GM18505 (cell line): ENCODE measurements at regions not wholly inside any gene's neighbourhood (a gene's known extent, or its start where the extent isn't known, plus 50 kb on each side); places are given as distances from the start of the nearest gene placed in this dataset.
"Not testable (repeated sequence)": the region's sequence is repeated elsewhere in the genome, so short reads cannot be mapped to it uniquely, and the experiment has no call there.

Experiments
- ATAC-seq: cut with Tn5 transposase; IDR thresholded peaks from one replicate; pipeline ENCODE4 v1.9.1; 2021; ENCODE audit not compliant: unreplicated experiment
- POLR2A ChIP-seq: IDR thresholded peaks from 4 replicates; pipeline ENCODE4 v1.6.1; 2011; ENCODE audit warnings: borderline replicate concordance; ENCODE audit not compliant: insufficient read depth, insufficient read length; ENCODE audit errors: extremely low read depth

DNA sequence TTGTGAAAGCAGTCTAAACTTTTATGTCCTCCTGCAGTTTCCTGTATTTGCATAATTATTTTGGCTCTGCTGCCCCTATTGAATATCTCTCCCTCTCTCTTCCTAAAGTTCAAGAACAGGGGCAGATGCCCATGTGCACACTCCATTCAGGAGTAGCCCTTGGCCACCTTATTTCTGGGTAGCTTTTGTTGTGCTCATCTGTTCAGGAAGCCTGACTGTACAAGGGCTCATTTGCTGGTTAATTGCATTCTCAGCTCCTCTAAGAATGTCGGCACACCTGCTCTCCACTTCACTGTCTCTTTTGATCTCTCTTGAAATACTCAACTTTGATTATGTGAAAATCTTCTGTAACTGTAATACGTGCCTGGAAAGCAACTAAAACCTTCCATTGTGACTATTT lies 1378.8 kb upstream of the CDH8 start:
- no peak for ATAC-seq
- no peak for TF ChIP-seq POLR2A

DNA sequence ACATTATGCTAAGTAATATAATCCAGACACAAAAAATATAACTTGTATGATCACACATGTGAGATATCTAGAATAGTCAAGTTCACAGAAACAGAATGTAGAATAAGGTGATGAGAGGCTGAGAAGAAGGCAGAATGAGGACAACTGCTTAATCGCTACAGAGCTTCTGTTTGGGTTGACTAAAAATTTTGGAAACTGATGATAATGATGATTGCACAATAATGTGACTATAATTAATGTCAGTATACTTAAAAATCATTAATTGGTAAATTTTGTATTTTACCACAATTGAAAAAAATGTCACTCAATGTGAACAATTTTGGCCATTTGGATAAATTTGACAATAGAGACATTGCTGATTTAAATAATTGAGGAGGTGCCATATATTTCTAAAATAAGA lies 1374.4 kb upstream of the CDH8 start:
- no peak for TF ChIP-seq POLR2A
- no peak for ATAC-seq

DNA sequence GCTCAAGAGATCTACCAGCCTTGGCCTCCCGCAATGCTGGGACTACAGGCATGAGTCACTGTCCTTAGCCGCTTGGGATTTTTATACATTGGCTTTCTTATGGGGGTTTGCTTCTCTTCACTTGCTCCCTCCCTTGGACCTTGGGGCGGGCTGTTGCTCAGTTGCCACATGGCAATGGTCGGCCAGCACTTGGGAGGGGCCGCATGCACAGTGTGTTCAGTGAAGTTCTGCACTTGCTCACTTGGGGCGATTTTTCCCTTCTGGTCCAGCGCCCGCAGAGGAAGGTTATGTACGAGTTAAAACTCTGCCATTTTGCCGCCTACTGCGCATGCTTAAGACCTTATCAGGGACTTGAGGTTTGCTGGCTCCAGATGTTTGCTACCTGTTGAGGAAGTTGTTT lies 1367.6 kb upstream of the CDH8 start:
- no peak for ATAC-seq
- no peak for TF ChIP-seq POLR2A

DNA sequence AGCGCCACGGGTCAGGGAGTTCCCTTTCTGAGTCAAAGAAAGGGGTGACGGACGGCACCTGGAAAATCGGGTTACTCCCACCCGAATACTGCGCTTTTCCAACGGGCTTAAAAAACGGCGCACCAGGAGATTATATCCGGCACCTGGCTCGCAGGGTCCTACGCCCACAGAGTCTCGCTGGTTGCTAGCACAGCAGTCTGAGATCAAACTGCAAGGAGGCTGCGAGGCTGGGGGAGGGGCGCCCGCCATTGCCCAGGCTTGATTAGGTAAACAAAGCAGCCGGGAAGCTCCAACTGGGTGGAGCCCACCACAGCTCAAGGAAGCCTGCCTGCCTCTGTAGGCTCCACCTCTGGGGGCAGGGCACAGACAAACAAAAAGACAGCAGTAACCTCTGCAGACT lies 1352.0 kb upstream of the CDH8 start:
- ATAC-seq = not testable (repeated sequence)

DNA sequence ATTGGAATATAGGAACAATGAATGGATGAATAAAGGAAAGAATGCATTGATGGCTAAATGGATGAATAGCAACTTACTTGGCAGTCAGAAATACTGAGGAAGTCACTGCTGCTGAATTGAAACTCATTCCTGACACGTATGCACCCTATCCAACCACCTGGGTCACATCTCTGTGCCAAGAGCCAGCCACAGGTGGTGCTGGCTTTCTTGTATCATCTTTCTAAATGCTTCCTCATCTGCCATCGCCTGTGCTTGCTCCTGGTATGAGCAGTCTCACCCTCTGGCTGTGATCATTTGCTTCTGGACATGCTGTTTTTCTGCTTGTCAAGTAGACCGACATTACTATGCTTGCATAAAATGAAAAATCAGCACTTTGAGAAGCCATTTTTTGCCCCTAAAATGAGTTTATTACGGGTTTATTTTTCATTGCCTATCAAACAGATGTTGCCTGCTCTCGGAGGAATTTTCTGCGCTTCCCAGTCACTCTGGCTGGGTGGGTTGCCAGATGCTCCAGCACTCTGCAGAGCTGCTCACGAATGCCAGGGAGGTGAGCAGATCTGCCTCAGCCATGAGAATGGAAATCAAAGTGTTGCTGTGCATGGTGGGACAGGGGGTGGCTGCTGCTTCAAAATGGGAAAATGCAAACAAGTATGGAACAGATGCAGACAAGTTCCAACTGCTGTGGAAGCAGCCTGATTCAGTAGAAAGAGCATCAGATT lies 1349.6 kb upstream of the CDH8 start:
- no peak for ATAC-seq
- TF ChIP-seq POLR2A = no peak

DNA sequence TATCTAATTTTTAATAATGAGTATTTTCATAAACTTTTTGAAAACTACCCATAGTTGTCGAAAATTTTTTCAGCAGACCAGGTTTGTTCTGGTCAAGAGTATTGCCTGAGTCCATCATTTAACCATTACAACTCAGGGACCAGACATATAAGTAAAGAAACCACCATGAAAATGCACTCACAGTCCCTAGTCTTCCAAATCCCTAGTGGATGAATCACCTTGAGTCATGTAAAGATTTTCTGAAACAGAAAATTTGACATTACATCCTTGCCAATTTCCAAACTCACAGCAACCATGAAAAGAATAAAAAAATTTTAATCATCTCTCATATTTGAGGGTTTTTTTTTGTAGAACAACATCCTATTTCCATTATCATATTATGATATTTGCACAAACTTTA lies 1337.5 kb upstream of the CDH8 start:
- TF ChIP-seq POLR2A = no peak
- ATAC-seq = no peak

DNA sequence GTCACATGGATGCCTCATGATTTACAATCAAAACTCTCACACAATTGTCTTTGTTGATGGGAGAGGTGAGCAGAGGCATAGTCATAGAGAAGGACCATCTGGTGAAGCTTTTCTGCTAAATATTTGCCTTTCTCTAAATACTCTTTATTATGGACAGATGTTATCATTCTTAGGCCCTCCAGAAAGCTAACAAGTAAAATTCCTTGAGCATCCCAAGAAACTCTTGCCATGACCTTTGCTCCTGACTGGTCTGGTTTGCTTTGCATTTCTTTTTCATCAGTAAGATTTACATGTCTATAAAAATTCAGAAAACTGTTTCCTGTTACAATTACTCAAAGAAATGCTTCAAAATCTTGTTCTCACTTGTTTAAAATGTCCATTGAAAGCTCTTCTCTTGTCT lies 1336.6 kb upstream of the CDH8 start:
- TF ChIP-seq POLR2A = no peak
- ATAC-seq = no peak

DNA sequence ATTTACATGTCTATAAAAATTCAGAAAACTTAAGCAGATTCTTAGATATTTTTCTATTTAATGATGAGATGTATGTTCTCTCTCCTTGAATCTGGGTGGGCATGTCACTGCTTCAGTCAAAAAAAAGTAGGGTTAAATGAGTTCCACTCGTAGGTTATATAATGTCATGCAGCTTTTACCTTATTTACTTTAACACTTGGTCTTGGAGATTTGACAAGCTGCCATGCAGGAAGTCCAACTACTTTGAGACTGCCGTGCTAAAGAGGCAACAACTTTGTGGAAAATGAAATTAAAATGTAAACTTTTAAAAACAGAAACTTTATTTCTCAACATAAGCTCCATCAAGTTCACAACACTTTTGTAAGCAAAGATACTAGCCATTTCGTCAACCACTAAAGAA lies 1336.0 kb upstream of the CDH8 start:
- TF ChIP-seq POLR2A = no peak
- no peak for ATAC-seq

DNA sequence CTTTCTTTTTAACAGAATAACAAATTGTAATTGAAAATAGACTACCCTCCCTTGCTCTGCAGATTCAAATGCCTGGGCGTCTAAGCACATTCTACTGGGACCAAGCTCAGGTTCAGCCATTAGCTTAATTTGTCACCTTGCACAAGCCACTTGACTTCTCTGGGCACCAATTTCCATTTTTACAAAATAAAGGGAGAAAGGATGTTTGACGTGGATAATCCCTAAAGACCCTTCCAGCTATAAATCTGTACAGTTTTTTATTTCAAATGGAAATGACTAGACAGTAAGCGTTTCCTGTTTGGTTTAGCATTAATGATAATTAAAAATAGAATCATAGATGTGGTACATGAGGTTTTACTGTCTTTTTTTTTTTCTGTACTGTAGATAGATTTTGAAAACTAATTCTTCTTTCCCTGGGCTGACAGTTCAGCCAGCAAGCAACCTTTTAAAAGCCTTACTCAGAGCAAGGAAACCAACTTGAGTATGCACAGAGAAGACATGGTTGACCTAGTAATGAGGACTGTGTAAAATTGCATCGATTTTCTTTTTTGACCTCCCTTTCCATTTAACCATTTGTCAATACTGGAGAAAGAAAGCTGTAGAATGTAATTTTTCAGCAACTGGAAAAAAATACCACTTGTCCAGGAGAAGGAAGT lies 1329.5 kb upstream of the CDH8 start:
- no peak for ATAC-seq
- TF ChIP-seq POLR2A = no peak

DNA sequence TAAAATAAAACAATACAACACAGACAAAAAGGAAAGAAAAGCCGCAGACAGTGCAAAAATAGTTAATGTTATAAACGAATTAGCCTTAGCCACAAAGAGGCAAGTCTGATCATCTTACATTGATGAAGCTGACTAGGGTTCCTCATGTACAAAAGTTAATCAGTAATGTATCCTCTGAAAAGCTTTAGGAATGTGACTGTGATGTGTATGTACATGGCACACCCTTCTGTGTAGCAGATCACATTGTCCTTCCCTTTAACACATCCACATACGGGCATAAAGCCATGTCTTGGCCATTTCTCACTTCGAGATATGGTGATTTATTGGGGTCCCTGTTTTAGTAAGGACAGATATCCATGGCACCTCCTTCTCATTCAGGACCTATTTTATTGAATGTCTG lies 1327.5 kb upstream of the CDH8 start:
- no peak for TF ChIP-seq POLR2A
- no peak for ATAC-seq

DNA sequence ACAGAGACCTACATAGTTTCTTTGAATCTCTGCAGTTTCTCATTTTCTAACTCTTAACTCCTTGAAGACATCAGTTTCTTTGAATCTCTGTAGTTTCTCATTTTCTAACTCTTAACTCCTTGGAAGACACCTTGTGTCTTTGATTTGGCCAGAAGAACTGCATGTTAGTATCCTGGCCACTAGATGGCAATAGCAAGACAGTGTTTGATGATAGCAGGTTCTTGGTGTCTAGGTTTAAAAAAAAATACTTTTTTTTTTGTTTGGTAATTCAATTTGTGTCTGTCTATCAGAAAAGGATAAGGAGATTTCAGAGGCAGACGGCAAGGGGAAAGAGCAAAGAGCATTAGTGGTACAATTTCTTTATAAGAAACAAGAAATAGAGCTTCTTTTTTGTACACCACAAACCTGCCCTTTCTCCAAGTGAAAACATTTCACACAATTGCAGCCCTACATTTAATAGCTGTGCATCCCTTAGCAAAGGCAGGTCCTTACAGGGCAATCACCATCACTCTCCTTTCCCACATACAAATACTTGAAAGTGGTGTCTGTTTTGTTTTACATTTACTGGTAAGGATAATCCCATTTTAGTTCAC lies 1324.9 kb upstream of the CDH8 start:
- TF ChIP-seq POLR2A = no peak
- ATAC-seq = peak; percentile 86

DNA sequence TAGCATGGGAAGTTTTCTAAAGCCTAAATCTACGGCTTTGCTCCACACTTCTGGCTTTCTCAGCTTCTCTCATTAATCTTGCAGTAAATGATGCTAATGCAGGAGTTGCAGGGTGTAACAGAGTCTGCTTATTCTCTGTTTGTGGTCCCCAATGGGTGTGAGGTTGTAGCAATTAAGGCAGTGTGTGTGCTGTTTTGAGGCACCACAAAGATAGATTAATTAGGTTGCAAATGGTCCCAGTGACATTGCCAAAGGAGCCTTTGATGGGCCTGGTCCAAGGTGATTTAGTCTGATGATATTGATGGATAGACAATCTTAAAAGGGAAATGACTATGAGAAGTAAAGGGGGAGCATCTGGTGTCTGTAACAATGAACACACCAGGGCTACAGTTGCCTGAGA lies 1313.7 kb upstream of the CDH8 start:
- TF ChIP-seq POLR2A = no peak

DNA sequence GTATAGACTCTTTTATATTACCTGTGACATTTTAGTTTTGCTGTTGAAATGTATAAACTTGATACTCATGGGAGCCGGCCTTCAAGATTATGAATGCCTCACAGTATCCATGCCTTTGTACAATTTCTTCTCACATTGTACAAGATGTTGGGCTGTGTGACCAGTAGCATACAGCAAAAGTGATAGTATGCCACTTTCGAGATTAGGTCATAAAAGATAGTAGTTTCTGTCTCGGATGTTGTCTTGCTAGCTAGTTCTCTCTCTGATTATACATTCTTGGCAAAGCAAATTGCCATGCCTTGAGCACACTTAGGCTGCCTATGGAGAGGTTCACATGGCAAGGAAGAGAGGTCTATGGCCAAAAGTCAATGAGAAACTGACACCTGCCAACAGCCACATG lies 1309.8 kb upstream of the CDH8 start:
- no peak for TF ChIP-seq POLR2A
- ATAC-seq = no peak

More for the DNA sequence above, 1313.7 kb upstream of the CDH8 start:
- no peak for ATAC-seq

DNA sequence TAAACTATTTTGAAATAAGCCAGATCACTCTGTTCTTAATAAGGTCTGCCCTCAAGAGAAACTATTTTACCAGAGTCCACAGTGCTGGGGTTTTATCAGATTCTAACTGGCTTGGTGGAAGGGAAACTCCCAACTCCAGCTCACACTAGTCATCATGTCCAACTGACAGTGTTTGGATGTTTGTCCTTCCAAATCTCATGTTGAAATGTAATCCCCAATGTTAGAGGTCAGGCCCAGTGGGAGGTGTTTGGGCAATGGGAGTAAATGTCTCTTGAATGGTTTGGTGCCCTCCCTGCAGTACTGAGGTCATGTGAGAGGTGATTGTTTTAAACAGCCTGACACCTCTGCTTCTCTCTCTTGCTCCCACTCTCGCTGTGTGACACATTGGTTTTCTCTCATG lies 1301.0 kb upstream of the CDH8 start:
- no peak for TF ChIP-seq POLR2A
- no peak for ATAC-seq
